ENCODE measurements at regions not wholly inside any gene's neighbourhood (a gene's known extent, or its start where the extent isn't known, plus 50 kb on each side); places are given as distances from the start of the nearest gene placed in this dataset.
"Not testable (repeated sequence)": the region's sequence is repeated elsewhere in the genome, so short reads cannot be mapped to it uniquely, and the experiment has no call there.

- Histone ChIP-seq H3K27ac (ENCODE audit: poor library complexity, severe bottlenecking) (no peak overlapping the region), H3K4me3 (ENCODE audit: severe bottlenecking) (no peak overlapping the region), H3K36me3 (ENCODE audit: low read depth) (no peaks in the 10 kb centered on the region), H3K4me1 (ENCODE audit: insufficient read depth, poor library complexity, severe bottlenecking) (no peaks in the 10 kb centered on the region), H3K9me3 (ENCODE audit: severe bottlenecking) (no peaks in the 10 kb centered on the region), H3K27me3 (ENCODE audit: insufficient read depth, poor library complexity, severe bottlenecking) (no peaks in the 10 kb centered on the region)
- ATAC-seq (ENCODE audit: low read depth) (no peak), DNase-seq (ENCODE audit: low spot score) (no peak)
- no peak for TF ChIP-seq CTCF (IDR thresholded peaks at IDR 0.05; ENCODE audit: poor library complexity, severe bottlenecking)
These were observed 1980.0 kb upstream of the CDH6 start for GRCh38 chr5:29213475-29213874.

GRCh38 chr5:29208024-29208423 is 1985.5 kb upstream of the CDH6 start:
- no peak for TF ChIP-seq CTCF (IDR thresholded peaks at IDR 0.05; ENCODE audit: poor library complexity, severe bottlenecking)
- Histone ChIP-seq H3K36me3 (ENCODE audit: low read depth) (no peaks in the 10 kb centered on the region), H3K4me1 (ENCODE audit: insufficient read depth, poor library complexity, severe bottlenecking) (no peaks in the 10 kb centered on the region), H3K4me3 (ENCODE audit: severe bottlenecking) (no peak overlapping the region), H3K27me3 (ENCODE audit: insufficient read depth, poor library complexity, severe bottlenecking) (no peaks in the 10 kb centered on the region), H3K27ac (ENCODE audit: poor library complexity, severe bottlenecking) (no peak overlapping the region), H3K9me3 (ENCODE audit: severe bottlenecking) (no peaks in the 10 kb centered on the region)
- ATAC-seq (ENCODE audit: low read depth) (peak; percentile 93), DNase-seq (ENCODE audit: low spot score) (no peak)

GRCh38 chr5:29203049-29203448 is 1990.4 kb upstream of the CDH6 start:
- no peak overlapping the region for H3K27ac ChIP-seq (ENCODE audit: poor library complexity, severe bottlenecking)
- H3K27me3 ChIP-seq (ENCODE audit: insufficient read depth, poor library complexity, severe bottlenecking): no peaks in the 10 kb centered on the region
- TF ChIP-seq CTCF (IDR thresholded peaks at IDR 0.05; ENCODE audit: poor library complexity, severe bottlenecking): no peak
- DNase-seq (ENCODE audit: low spot score) (no peak), ATAC-seq (ENCODE audit: low read depth) (no peak)
- H3K36me3 ChIP-seq (ENCODE audit: low read depth): no peaks in the 10 kb centered on the region
- no peak overlapping the region for H3K4me3 ChIP-seq (ENCODE audit: severe bottlenecking)
- H3K4me1 ChIP-seq (ENCODE audit: insufficient read depth, poor library complexity, severe bottlenecking): peaks cover 9% of the 10 kb centered on the region
- no peaks in the 10 kb centered on the region for H3K9me3 ChIP-seq (ENCODE audit: severe bottlenecking)

- Histone ChIP-seq H3K4me1 (ENCODE audit: insufficient read depth, poor library complexity, severe bottlenecking) (peaks cover 19% of the 10 kb centered on the region), H3K27me3 (ENCODE audit: insufficient read depth, poor library complexity, severe bottlenecking) (no peaks in the 10 kb centered on the region), H3K27ac (ENCODE audit: poor library complexity, severe bottlenecking) (peak overlapping the region; percentile 67), H3K36me3 (ENCODE audit: low read depth) (no peaks in the 10 kb centered on the region), H3K4me3 (ENCODE audit: severe bottlenecking) (no peak overlapping the region), H3K9me3 (ENCODE audit: severe bottlenecking) (no peaks in the 10 kb centered on the region)
- no peak for DNase-seq (ENCODE audit: low spot score)
- peak; percentile 99 for ATAC-seq (ENCODE audit: low read depth)
- no peak for TF ChIP-seq CTCF (IDR thresholded peaks at IDR 0.05; ENCODE audit: poor library complexity, severe bottlenecking)
These were observed 1995.6 kb upstream of the CDH6 start for GRCh38 chr5:29197631-29198454.

- peaks cover 19% of the 10 kb centered on the region for H3K4me1 ChIP-seq (ENCODE audit: insufficient read depth, poor library complexity, severe bottlenecking)
- no peaks in the 10 kb centered on the region for H3K36me3 ChIP-seq (ENCODE audit: low read depth)
- no peaks in the 10 kb centered on the region for H3K27me3 ChIP-seq (ENCODE audit: insufficient read depth, poor library complexity, severe bottlenecking)
- no peak overlapping the region for H3K27ac ChIP-seq (ENCODE audit: poor library complexity, severe bottlenecking)
- DNase-seq (ENCODE audit: low spot score): no peak
- no peak for TF ChIP-seq CTCF (IDR thresholded peaks at IDR 0.05; ENCODE audit: poor library complexity, severe bottlenecking)
- no peaks in the 10 kb centered on the region for H3K9me3 ChIP-seq (ENCODE audit: severe bottlenecking)
- ATAC-seq (ENCODE audit: low read depth): no peak
- no peak overlapping the region for H3K4me3 ChIP-seq (ENCODE audit: severe bottlenecking)
These were observed 1999.5 kb upstream of the CDH6 start for GRCh38 chr5:29193972-29194371.

GRCh38 chr5:29191269-29192048 is 2002.0 kb upstream of the CDH6 start:
- not testable (repeated sequence) for H3K27ac ChIP-seq (ENCODE audit: poor library complexity, severe bottlenecking); DNase-seq (ENCODE audit: low spot score); H3K36me3 ChIP-seq (ENCODE audit: low read depth); H3K4me1 ChIP-seq (ENCODE audit: insufficient read depth, poor library complexity, severe bottlenecking); H3K27me3 ChIP-seq (ENCODE audit: insufficient read depth, poor library complexity, severe bottlenecking); H3K4me3 ChIP-seq (ENCODE audit: severe bottlenecking); H3K9me3 ChIP-seq (ENCODE audit: severe bottlenecking); ATAC-seq (ENCODE audit: low read depth)

GRCh38 chr5:29190398-29190797 is 2003.1 kb upstream of the CDH6 start:
- not testable (repeated sequence) for ATAC-seq (ENCODE audit: low read depth); H3K4me1 ChIP-seq (ENCODE audit: insufficient read depth, poor library complexity, severe bottlenecking); H3K27me3 ChIP-seq (ENCODE audit: insufficient read depth, poor library complexity, severe bottlenecking); DNase-seq (ENCODE audit: low spot score); H3K36me3 ChIP-seq (ENCODE audit: low read depth); H3K27ac ChIP-seq (ENCODE audit: poor library complexity, severe bottlenecking); H3K9me3 ChIP-seq (ENCODE audit: severe bottlenecking); H3K4me3 ChIP-seq (ENCODE audit: severe bottlenecking)
